ENCODE measurements at regions not wholly inside any gene's neighbourhood (a gene's known extent, or its start where the extent isn't known, plus 50 kb on each side); places are given as distances from the start of the nearest gene placed in this dataset.

GRCh38 chrX:4206941-4207340 is 493.5 kb upstream of the PRKX start:
- no peak overlapping the region for H3K9ac ChIP-seq (ENCODE audit: insufficient read length, low read depth)
- H3K27me3 ChIP-seq (ENCODE audit: insufficient read depth, insufficient read length), result no peaks in the 10 kb centered on the region
- H3K36me3 ChIP-seq (ENCODE audit: insufficient read depth, insufficient read length, low read length), result no peaks in the 10 kb centered on the region
- no peak for DNase-seq (ENCODE audit: low read depth, low spot score)
- H3K4me1 ChIP-seq (ENCODE audit: insufficient read depth, insufficient read length), result no peaks in the 10 kb centered on the region
- no peaks in the 10 kb centered on the region for H3K9me3 ChIP-seq (ENCODE audit: insufficient read depth, low read length)
- no peak overlapping the region for H3K4me3 ChIP-seq (ENCODE audit: insufficient read length, low read depth)
- TF ChIP-seq ZNF274 (IDR thresholded peaks at IDR 0.05; ENCODE audit: low read depth, low read length) (no peak), YY1 (IDR thresholded peaks at IDR 0.05; ENCODE audit: insufficient read depth, insufficient read length) (no peak), SUZ12 (IDR thresholded peaks at IDR 0.05; ENCODE audit: extremely low read depth, insufficient read depth, insufficient read length) (no peak)

GRCh38 chrX:4197971-4198370 is 484.5 kb upstream of the PRKX start:
- Histone ChIP-seq H3K4me3 (ENCODE audit: insufficient read length, low read depth) (no peak overlapping the region), H3K4me1 (ENCODE audit: insufficient read depth, insufficient read length) (no peaks in the 10 kb centered on the region), H3K9me3 (ENCODE audit: insufficient read depth, low read length) (no peaks in the 10 kb centered on the region), H3K9ac (ENCODE audit: insufficient read length, low read depth) (no peak overlapping the region), H3K27me3 (ENCODE audit: insufficient read depth, insufficient read length) (no peaks in the 10 kb centered on the region), H3K36me3 (ENCODE audit: insufficient read depth, insufficient read length, low read length) (no peaks in the 10 kb centered on the region)
- no peak for DNase-seq (ENCODE audit: low read depth, low spot score)
- TF ChIP-seq SUZ12 (IDR thresholded peaks at IDR 0.05; ENCODE audit: extremely low read depth, insufficient read depth, insufficient read length) (no peak), ZNF274 (IDR thresholded peaks at IDR 0.05; ENCODE audit: low read depth, low read length) (no peak), YY1 (IDR thresholded peaks at IDR 0.05; ENCODE audit: insufficient read depth, insufficient read length) (no peak)

- DNase-seq (ENCODE audit: low read depth, low spot score), result no peak
- TF ChIP-seq YY1 (IDR thresholded peaks at IDR 0.05; ENCODE audit: insufficient read depth, insufficient read length), result no peak
- TF ChIP-seq SUZ12 (IDR thresholded peaks at IDR 0.05; ENCODE audit: extremely low read depth, insufficient read depth, insufficient read length), result no peak
- no peak for TF ChIP-seq ZNF274 (IDR thresholded peaks at IDR 0.05; ENCODE audit: low read depth, low read length)
- H3K4me3 ChIP-seq (ENCODE audit: insufficient read length, low read depth), result no peak overlapping the region
- no peaks in the 10 kb centered on the region for H3K36me3 ChIP-seq (ENCODE audit: insufficient read depth, insufficient read length, low read length)
- H3K4me1 ChIP-seq (ENCODE audit: insufficient read depth, insufficient read length), result no peaks in the 10 kb centered on the region
- H3K27me3 ChIP-seq (ENCODE audit: insufficient read depth, insufficient read length), result no peaks in the 10 kb centered on the region
- H3K9ac ChIP-seq (ENCODE audit: insufficient read length, low read depth), result no peak overlapping the region
- no peaks in the 10 kb centered on the region for H3K9me3 ChIP-seq (ENCODE audit: insufficient read depth, low read length)
These were observed 480.2 kb upstream of the PRKX start for GRCh38 chrX:4193500-4194155.

- TF ChIP-seq SUZ12 (IDR thresholded peaks at IDR 0.05; ENCODE audit: extremely low read depth, insufficient read depth, insufficient read length), result no peak
- TF ChIP-seq YY1 (IDR thresholded peaks at IDR 0.05; ENCODE audit: insufficient read depth, insufficient read length), result no peak
- TF ChIP-seq ZNF274 (IDR thresholded peaks at IDR 0.05; ENCODE audit: low read depth, low read length), result no peak
These were observed 472.9 kb upstream of the PRKX start for GRCh38 chrX:4186331-4186730.

GRCh38 chrX:4185086-4185485 is 471.6 kb upstream of the PRKX start:
- H3K4me3 ChIP-seq (ENCODE audit: insufficient read length, low read depth), result no peak overlapping the region
- DNase-seq (ENCODE audit: low read depth, low spot score), result no peak
- no peaks in the 10 kb centered on the region for H3K9me3 ChIP-seq (ENCODE audit: insufficient read depth, low read length)
- H3K9ac ChIP-seq (ENCODE audit: insufficient read length, low read depth), result no peak overlapping the region
- TF ChIP-seq SUZ12 (IDR thresholded peaks at IDR 0.05; ENCODE audit: extremely low read depth, insufficient read depth, insufficient read length), result no peak
- TF ChIP-seq ZNF274 (IDR thresholded peaks at IDR 0.05; ENCODE audit: low read depth, low read length), result no peak
- no peak for TF ChIP-seq YY1 (IDR thresholded peaks at IDR 0.05; ENCODE audit: insufficient read depth, insufficient read length)
- H3K4me1 ChIP-seq (ENCODE audit: insufficient read depth, insufficient read length), result no peaks in the 10 kb centered on the region
- no peaks in the 10 kb centered on the region for H3K27me3 ChIP-seq (ENCODE audit: insufficient read depth, insufficient read length)
- no peaks in the 10 kb centered on the region for H3K36me3 ChIP-seq (ENCODE audit: insufficient read depth, insufficient read length, low read length)

More at GRCh38 chrX:4186331-4186730, 472.9 kb upstream of the PRKX start:
- Histone ChIP-seq H3K4me1 (ENCODE audit: insufficient read depth, insufficient read length) (no peaks in the 10 kb centered on the region), H3K4me3 (ENCODE audit: insufficient read length, low read depth) (no peak overlapping the region), H3K9me3 (ENCODE audit: insufficient read depth, low read length) (no peaks in the 10 kb centered on the region), H3K9ac (ENCODE audit: insufficient read length, low read depth) (no peak overlapping the region), H3K36me3 (ENCODE audit: insufficient read depth, insufficient read length, low read length) (no peaks in the 10 kb centered on the region), H3K27me3 (ENCODE audit: insufficient read depth, insufficient read length) (no peaks in the 10 kb centered on the region)
- DNase-seq (ENCODE audit: low read depth, low spot score), result no peak

GRCh38 chrX:4182408-4182806 is 469.0 kb upstream of the PRKX start:
- H3K4me3 ChIP-seq (ENCODE audit: insufficient read length, low read depth), result no peak overlapping the region

GRCh38 chrX:4181782-4182407 is 468.4 kb upstream of the PRKX start:
- Histone ChIP-seq H3K36me3 (ENCODE audit: insufficient read depth, insufficient read length, low read length) (no peaks in the 10 kb centered on the region), H3K9ac (ENCODE audit: insufficient read length, low read depth) (no peak overlapping the region), H3K9me3 (ENCODE audit: insufficient read depth, low read length) (no peaks in the 10 kb centered on the region), H3K27me3 (ENCODE audit: insufficient read depth, insufficient read length) (no peaks in the 10 kb centered on the region), H3K4me3 (ENCODE audit: insufficient read length, low read depth) (no peak overlapping the region), H3K4me1 (ENCODE audit: insufficient read depth, insufficient read length) (no peaks in the 10 kb centered on the region)
- peak; percentile 9 for DNase-seq (ENCODE audit: low read depth, low spot score)
- TF ChIP-seq ZNF274 (IDR thresholded peaks at IDR 0.05; ENCODE audit: low read depth, low read length), result no peak

More at GRCh38 chrX:4182408-4182806, 469.0 kb upstream of the PRKX start:
- Histone ChIP-seq H3K36me3 (ENCODE audit: insufficient read depth, insufficient read length, low read length) (no peaks in the 10 kb centered on the region), H3K9me3 (ENCODE audit: insufficient read depth, low read length) (no peaks in the 10 kb centered on the region), H3K9ac (ENCODE audit: insufficient read length, low read depth) (no peak overlapping the region), H3K27me3 (ENCODE audit: insufficient read depth, insufficient read length) (no peaks in the 10 kb centered on the region), H3K4me1 (ENCODE audit: insufficient read depth, insufficient read length) (no peaks in the 10 kb centered on the region)
- TF ChIP-seq SUZ12 (IDR thresholded peaks at IDR 0.05; ENCODE audit: extremely low read depth, insufficient read depth, insufficient read length) (no peak), ZNF274 (IDR thresholded peaks at IDR 0.05; ENCODE audit: low read depth, low read length) (no peak), YY1 (IDR thresholded peaks at IDR 0.05; ENCODE audit: insufficient read depth, insufficient read length) (no peak)
- DNase-seq (ENCODE audit: low read depth, low spot score), result no peak

Data from NT2/D1 (cell line).